GM11168 (cell line): ENCODE measurements at regions not wholly inside any gene's neighbourhood (a gene's known extent, or its start where the extent isn't known, plus 50 kb on each side); places are given as distances from the start of the nearest gene placed in this dataset.

Experiments
- in situ Hi-C: fragments of 300-500 bp; cut with MboI; formaldehyde crosslinking; loops from one replicate; pipeline ENCODE4 v1.12.0; 2022; ENCODE audit warnings: low sequenced_read_pairs; ENCODE audit not compliant: unreplicated experiment

DNA sequence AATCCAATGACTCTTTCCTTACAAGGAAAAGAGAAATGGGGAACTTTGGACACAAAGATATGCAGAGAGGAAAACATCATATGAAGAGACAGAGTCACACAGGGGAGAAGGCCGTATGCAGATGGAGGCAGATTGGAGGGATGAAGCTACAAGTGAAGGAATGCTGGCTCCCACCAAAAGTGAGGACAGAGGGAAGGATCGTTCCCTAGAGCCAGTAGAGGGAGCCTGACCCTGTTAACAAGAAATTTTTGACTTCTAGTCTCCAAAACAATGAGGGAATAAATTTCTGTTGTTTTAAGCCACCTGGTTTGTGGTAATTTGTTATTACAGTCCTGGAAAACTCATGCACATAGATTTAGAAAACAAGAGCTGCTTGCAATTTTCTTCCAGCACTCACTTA lies 169.3 kb downstream of the PMAIP1 start:
- in situ Hi-C loops, result loop anchor here (10.0 kb wide), 1 partner anchor 64 kb away; no protein-coding TSS in a partner anchor

DNA sequence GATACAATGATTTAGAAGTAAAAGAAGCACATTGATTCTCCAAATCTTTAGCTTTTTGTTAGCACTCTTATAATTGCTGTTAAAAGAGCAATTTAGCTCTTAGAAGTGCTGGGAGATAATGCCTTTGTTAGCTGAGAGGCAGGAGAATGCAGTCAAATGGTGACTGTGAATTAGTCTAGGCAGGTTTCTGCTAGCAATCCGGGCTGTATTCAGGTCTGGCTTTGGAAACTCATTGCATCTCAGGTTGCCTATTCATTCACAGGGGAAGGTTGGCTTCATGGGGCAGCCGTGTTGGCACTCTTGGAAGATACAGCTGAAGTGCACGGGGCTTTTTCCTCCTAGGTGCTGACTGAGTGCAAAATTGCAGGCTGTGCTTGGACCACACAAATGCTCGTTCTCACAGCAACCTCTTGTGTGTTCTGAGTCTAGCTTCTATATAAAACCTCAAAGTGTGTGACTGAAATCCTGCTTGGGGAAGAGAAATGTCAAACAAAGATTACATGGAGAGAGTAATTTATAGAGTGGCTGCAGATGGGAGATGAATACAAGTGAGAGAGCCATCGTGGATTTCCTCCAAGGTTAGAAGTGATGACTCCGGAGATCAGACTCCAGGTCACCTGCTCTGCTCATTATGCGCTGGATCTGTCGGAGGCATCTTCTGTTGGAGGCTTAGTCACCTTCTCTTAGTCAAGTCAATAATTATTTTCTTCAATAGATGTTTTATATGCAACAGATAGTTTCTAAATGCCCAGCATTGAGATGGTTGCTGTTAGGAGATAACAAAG lies 167.8 kb downstream of the PMAIP1 start:
- in situ Hi-C loops, result loop anchor here (10.0 kb wide), 1 partner anchor 63 kb away; no protein-coding TSS in a partner anchor

DNA sequence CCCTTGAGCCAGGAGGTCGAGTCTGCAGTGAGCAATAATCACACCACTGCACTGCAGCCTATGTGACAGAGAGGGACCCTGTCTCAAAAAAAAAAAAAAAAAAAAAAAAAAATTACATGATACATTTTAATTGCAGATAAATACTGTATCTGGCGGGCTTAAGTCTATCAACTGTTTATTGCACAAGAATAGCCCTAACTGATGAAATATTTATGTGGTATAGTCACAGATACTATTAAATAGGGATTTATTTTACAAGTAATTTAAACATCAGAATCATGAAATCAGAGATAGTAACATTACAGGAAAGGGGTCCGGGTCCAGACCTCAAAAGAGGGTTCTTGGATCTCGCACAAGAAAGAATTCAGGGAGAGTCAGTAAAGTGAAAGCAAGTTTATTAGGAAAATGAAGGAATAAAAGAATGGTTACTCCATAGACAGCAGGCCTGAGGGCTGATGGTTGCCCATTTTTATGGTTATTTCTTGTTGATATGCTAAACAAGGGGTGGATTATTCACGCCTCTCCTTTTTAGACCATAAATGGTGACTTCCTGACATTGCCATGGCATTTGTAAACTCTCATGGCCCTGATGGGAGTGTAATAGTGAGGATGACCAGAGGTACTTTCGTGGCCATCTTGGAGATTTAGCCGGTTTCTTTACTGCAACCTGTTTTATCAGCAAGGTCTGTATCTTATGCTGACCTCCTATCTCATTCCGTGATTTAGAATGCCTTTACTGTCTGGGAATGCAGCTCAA lies 166.6 kb downstream of the PMAIP1 start:
- in situ Hi-C loops, result loop anchor here (10.0 kb wide), 1 partner anchor 62 kb away; no protein-coding TSS in a partner anchor

DNA sequence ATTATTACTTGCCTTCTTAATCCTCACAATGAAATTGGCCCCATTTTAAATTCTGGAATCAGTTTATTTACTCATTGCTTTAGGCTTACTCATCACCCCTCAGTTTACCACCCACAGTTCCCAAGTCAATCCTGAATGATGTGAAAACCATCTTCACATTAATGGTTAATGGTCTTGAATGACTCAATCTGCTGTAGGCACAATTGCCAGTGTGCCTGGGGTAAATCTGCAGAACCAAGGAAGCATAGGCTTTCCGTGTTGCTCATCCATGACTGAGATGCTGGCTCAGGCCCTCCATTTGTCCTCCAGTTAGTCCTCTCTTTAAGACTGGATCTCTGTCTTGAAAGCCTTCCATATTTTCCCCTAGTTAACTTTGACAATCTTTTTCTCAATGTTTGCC lies 164.5 kb downstream of the PMAIP1 start:
- in situ Hi-C loops, result loop anchor here (10.0 kb wide), 1 partner anchor 59 kb away; no protein-coding TSS in a partner anchor

DNA sequence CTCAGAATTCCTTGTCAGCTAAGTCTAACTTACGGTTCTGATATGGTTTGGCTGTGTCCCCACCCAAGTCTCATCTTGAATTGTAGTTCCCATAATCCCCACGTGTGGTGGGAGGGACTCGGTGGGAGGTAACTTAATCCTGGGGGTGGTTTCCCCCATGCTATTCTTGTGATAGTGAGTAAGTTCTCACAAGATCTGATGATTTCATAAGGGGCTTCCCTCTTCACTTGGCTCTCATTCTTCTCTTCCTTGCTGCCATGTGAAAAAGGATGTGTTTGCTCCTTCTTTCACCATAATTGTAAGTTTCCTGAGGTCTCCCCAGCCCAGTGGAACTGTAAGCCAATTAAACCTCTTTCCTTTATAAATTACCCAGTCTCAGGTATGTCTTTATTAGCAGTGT lies 163.0 kb downstream of the PMAIP1 start:
- in situ Hi-C loops, result loop anchor here (10.0 kb wide), 1 partner anchor 58 kb away; no protein-coding TSS in a partner anchor

DNA sequence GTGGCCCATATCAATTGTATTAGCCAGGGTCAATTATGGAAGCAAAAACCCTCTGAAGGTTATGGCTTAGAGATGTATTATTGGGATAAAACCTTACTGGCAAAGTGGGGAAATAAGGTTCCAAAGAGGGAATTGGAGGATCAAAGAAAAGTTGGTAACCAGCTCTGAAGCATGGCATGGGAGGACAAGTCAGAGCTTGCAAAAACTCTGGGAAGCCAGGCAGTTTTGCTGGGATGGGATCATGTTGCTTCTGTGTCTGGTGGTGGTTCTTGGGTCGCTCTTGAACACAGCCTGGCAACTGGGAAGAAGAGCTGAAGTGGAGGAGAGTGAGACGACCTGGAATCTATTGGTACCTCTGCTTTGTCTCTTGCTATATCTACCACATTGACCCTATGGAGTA lies 162.6 kb downstream of the PMAIP1 start:
- in situ Hi-C loops, result loop anchor here (10.0 kb wide), 1 partner anchor 58 kb away; no protein-coding TSS in a partner anchor

DNA sequence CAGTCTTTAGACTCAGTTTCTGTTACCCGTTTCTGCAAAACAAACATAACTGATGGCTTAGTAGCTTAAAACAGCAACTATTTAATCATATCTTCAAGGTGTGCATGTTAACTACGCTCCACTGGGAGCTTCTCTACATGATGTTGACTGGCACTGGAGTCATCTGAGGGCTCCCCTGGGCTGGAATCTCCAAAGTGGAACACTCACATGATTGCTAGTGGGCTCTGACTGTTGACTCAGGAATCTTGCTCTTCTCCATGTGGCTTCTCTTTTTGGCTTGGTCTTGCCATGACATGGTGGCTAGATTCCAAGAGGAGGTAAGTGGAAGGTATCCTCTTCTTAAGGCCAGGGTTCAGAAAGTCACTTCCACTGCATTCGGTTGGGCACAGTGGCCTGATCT lies 160.8 kb downstream of the PMAIP1 start:
- in situ Hi-C loops, result loop anchor here (10.0 kb wide), 1 partner anchor 56 kb away; no protein-coding TSS in a partner anchor

DNA sequence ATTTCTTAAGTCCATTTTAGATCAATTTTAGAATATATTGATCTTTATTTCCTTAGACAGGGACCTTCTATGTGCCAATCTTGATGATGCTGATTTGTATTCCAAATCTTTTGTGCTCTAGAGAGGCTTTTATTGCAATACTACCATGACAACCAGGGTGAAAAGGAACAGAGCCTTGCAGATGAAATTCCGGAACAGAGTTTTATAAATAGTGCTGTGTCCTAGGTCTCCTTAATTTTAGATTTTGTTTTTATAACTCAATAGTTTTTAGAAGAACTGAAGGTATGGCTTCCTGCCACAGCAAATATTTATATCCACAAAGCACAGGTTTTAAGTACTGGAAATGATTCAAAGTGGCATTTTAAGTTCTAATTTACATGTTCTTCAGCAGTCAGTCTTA lies 160.2 kb downstream of the PMAIP1 start:
- in situ Hi-C loops, result loop anchor here (10.0 kb wide), 1 partner anchor 55 kb away; no protein-coding TSS in a partner anchor

DNA sequence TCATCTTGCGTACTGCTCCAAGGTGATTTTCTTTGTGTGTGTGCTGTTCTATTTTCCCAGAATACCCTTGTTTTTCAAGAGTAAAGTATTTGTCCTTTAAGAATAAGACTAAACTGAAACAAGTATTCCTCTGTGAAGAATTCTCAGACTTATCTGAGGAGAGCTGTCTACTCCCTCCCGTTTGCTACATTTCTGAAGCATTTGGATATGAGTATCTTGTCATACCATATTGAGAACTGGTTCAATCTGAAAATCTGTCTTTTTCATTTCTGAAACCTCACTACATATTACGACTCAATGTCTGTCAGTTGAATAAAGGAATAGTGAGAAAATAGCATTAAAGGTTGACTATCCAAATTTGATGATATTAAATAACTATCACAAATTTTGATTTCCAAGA lies 159.4 kb downstream of the PMAIP1 start:
- in situ Hi-C loops, result no loop called here

DNA sequence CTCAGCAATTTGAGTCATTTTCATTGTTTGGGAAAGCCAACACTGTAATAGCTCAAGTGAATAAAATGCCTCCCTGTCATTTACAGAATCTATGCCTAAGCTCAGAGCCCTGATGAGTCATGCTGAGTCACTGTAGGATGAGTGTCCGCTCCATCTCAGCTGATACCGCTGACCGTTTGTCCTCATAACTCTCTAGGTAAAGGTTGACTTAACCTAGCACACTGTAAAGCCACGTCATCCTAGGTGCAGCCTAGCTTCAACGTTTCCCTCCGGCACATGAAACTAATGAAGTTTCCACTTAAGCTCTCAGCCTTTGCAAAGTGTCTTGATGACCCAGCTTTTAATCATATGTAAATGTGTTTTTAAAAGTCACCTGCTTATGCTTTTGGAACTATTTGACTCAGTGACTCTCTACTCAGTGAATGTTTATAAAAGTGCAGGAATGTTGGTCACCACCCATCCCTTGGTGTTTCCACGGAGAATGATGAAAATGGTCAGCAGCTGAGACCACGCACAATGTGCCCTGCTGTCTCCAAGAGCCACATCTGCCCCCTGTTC lies 154.0 kb downstream of the PMAIP1 start:
- in situ Hi-C loops, result no loop called here

DNA sequence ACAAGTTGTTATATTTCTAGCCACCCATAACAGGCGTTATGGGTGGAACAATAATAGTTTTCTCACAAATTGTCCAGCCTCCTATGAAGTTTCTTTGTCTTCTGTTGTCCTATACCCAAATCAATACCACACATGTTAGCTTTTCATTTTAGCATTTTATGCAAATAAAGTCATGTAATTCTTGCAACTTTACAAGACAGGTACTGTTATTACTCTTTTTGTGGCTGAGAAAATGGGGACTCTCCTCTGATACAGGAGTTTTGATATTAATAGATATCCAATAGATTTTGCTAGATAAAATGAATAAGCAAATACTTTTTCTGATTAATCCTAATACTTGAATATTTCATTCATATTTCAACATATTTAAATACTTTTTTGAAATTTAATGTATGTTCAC lies 151.0 kb downstream of the PMAIP1 start:
- in situ Hi-C loops, result no loop called here

DNA sequence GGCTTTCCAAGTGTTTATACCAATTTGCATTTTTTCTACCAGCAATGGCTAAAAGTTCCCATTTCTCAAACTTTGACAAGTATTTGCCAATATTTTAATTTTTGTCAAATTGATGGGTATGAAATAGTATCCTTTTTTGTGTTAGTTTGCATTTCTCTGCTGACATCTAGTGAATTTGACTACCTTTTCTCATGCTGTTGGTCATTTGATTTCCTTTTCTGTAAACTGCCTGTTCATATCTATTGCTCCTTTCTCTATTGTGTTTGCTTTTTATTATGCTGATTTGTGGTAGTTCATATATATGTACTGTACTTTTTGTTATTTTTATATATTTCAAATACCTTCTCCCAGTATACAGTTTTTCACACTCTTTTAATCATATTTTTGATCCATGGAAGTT lies 149.4 kb downstream of the PMAIP1 start:
- in situ Hi-C loops, result no loop called here

DNA sequence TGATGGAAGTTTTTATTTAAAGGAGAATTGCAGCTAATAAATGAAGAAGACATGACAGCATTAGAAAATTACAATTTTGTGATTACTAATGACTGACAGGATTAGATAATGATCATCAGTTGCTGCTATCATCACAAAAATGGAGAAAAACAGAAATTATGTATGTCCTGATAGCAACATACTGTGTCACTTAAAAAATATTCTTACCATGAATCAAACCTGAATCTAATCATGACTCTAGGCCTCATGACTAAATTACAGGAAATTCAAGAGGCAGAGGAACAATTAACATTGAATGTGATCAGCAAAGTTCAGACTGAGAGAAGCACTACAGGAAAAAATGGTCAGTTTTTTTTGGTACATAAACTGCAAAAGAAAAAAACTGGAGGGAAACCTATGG lies 147.8 kb downstream of the PMAIP1 start:
- in situ Hi-C loops, result no loop called here

DNA sequence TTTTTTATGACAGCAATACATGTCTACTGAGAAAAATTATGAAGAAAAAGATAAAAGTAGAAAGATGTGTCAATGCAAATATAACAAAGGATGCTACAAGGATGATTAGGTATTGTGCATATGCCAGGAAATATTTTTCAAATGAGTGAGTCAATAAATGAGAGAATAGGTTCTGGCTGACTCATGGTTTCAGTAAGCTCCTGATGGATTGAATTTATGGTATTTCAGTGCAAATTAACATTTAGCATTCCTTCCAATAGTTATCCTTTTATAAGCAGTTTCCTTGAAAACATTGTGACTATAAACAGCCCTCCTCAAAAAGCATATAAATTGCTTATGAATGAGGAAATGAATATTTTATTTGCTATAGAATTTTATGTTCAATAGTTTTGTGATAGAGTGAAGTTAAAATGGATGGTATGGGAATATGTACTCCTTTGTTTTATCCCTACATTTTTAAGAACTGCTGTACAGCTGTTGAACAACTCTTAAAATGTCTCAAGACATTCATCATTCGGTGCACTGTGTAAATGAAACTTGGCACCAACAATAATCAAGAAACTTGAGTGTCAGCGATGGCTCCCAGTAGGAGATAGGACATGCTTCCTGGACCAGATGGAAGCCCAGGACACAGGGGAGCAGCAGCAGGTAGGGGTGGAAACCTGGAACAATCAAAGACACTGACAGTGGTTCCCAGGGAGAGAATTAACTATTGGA lies 144.7 kb downstream of the PMAIP1 start:
- in situ Hi-C loops, result no loop called here

DNA sequence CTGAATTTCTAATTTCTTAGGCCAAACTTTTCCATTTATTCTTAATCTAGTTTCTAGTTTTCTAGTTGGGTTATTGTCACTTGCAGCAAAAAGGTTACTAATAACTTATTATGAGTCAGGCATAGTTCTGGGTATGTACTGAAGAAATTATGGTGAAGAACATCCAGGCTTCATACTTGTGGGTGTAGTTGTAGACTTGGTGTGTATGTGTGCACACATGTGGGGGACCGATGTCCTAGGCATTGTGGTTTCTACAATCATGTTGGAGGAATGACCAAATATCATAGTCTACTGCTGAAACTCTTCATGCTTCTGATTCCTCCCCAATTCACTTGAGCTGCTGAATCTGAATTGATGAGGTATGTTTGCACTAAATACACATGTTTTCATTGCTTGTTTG lies 141.2 kb downstream of the PMAIP1 start:
- in situ Hi-C loops, result no loop called here

DNA sequence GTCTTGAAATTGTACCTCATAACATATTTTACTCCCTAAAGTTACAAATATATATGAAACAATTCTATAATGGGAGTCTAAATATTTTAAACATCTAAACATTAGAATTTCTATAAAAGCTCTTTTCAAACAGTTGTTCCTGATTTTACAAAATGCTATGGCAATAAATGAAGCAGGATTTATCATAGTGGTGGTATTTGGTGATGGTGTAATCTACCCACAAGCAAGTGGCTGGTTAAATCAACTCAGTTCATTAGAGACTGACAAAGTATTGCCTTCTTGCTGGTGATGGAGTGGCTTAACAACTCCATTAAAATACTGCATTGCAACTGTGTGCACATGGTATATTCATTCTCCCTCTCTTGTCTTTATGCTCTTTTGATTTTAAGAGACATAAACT lies 138.9 kb downstream of the PMAIP1 start:
- in situ Hi-C loops, result no loop called here

DNA sequence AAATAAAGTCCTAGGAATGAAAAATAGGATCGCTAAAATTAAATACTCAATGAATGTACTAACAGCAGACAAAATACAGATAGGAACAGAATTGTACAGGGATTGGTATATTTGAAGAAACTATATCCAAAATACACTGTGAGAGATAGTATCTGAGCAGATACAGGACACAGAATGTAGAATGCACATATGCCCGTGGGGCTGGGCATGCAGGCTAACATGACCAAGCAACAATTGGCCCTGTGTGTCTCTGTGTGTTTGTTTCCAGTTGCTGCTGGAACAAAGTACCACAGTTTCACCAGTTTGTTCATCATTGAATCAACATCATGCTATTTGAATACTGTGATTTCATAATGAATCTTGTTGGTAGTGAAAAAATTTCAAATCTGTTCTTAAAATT lies 127.6 kb downstream of the PMAIP1 start:
- in situ Hi-C loops, result no loop called here

DNA sequence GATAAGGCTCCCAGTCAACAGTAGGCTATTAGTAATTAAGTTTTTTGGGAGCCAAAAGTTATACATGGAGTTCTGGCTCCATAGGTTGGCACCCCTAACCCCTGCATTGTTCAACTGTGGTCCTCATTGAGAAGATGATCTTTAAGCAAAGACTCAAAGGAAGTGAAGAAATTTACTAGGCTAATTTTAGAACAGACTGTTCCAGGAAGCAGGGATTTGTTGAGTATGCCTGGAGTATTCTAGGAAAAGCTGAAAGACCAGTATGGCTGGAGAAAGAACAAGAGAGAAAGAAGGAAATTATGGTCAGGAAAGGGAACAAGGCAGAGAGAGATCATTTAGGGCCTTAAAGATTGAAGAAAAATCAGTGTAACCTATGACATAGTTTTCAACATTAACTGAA lies 125.1 kb downstream of the PMAIP1 start:
- in situ Hi-C loops, result no loop called here

DNA sequence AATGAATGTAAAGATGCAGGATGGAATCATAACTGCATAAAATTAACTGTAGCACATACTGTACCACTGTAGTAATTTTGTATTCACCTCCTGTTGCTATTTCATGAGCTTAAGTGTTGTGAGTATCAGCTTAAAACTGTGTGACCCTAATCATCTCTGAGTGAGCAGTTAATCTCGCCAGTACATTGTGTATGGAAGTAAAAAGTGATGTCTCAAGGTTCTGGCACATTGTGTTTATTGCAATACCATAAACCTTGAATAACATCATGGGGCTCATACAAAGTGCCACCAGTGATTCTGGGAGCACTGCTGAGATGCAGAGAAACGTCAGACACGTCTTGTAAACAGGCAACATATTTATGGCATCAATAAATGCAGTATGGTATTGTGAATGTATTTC lies 124.5 kb downstream of the PMAIP1 start:
- in situ Hi-C loops, result no loop called here

DNA sequence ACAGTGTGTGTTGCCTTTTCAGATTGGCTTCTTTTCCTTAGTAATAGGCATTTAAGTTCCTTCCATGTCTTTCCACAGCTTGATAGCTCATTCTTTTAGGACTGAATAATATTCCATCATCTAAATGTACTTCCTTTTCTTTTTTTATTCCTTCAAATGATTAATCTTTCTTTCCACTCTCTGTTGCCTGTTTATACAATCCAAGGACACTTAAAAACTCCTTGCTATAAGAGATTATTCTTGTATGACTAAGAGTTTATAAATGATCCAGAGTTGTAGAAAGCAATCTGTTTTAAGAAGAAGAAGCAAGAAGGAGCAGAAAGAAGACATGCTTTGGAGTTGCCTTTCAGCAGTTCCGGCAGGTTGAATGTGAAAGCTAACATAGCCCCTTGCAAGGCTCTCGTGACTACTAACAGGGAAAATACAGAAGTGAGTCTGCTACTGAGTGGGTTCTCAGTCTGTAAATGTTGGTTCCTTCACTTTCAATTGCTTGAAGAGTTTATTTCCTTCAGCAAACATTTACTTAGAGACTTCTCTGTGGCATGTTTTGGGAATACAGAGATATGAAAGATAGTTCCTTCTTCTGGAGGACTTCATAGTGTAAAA lies 123.0 kb downstream of the PMAIP1 start:
- in situ Hi-C loops, result no loop called here
